HG03571 (cell line): ENCODE measurements at regions not wholly inside any gene's neighbourhood (a gene's known extent, or its start where the extent isn't known, plus 50 kb on each side); places are given as distances from the start of the nearest gene placed in this dataset.

Experiments
- ATAC-seq: cut with Tn5 transposase; IDR thresholded peaks from one replicate; pipeline ENCODE4 v1.9.1; 2021; ENCODE audit not compliant: unreplicated experiment

DNA sequence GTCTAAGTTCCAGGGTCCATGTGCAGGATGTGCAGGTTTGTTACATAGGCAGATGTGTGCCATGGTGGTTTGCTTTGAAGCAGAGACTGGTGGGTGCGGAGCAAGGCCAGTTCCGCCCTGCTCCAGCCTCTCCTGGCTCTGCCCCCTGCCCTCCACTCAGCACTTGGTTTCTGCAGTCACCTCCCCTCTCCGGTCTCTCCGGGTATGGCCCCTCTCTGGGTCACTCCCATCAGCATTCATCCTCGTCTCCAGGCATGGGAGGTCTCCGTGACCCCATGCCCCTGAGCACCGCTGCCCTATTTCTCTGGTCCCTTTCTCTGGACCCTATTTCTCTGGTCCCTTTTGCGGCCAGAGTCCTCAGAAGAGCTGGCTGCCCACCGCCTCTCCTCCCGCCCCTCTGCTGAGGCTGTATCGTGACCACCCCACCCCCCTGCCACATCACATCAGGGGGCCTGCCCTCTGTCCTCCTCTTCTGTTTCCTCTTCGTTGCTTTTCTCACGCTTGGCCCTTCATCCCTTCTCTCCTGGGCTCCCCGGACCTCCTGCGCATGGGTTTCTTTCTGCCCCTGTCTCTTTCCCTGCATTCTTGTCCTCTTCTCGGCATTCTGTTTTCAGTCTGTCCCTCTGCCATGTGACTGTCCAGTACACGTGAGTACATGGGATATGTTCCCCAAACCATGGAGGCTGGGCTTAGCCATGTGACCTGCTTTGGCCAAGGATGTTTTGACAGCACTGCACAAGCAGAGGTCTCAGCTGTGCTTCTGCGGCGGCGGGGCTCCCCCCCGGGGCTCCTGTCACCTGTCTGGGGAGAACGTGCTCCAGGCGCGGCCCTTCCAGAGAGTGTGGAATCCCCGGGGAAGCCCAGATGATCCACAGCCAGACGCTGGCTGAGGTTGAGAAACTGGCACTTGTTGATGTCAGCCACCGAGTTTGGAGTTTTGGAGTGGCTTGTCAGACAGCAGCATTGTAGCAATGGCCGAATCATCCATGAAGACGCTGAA lies 54.4 kb upstream of the C1orf174 start:
- ATAC-seq: no peak

DNA sequence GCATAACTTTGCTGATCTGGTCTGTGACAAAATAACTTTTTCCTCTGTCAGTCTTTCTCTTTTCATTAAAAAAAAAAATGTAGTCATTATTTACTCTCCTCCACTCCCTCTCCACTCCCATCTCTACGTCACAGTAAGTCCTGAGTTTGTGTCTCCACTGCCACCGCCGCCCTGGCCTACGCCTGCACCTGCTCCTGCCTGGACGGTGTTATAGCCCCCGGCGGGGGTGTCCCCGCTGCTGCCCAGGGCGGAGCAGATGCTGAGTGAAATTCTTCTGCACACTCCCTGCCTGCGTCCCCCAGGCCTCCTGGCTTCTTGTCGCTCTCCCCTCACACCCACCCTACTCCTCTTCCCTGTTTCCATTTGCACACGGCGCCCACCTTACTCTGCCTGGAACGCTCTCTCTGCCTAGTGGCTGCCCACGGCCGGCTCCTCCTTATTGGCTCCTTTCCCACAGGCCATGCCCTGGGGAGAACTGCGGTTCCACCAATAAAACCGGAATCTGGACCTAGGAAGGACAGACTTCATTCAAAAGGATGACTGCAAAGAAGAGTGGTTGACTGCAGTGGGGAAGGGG lies 55.2 kb upstream of the C1orf174 start:
- no peak for ATAC-seq

DNA sequence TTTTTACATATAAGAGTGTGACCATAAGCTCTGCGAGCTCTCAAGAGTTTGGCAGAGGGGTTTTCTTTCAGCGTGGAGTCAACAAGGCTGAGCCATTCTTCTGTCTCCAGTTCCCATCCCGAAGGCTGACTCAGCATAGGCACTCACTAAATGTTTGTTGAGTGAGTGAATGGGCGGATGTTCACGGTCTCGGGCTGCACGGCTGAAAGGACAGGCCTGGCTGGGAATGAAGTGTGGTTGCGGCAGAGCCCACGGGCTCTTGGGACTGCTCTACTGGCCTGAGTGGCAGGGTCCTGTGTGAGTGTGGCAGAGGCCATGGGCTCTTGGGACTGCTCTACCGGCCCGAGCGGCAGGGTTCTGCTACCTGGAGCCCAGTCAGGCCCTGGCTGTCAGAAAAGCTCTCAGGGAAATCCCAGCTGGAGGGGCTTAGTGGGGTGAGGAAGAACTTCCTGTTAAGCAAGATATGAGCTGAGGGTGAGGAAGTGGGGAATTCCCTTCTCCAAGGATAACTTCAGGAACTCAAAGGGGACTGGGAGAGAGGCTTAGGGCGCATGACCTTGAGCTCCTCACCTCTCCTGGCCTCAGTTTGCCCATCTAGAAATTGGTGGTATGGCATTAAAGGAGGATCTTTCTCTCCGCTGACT lies 56.6 kb upstream of the C1orf174 start:
- ATAC-seq: no peak

GRCh38 chr1:3959361-3959760 lies 59.3 kb upstream of the C1orf174 start:
- ATAC-seq: no peak

- no peak for ATAC-seq
Observed at GRCh38 chr1:3963554-3963953, 63.5 kb upstream of the C1orf174 start.

DNA sequence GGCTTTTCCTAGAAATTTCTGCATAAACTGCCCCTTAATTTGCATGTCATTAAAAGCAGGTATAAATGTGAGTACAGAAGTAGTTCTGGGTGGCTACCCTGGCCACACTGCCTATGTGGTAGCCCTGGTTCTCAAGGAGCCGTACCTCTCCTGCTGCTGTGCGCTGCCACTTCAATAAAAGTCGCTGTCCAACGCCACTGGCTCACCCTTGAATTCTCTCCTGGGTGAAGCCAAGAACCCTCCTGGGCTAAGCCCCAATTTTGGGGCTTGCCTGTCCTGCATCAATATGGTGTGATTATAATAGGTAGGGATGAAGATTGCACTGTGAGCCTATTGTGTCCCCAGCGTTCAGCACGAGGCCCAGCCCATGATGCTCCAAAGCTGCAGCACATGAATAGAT lies 65.6 kb upstream of the C1orf174 start:
- no peak for ATAC-seq

- no peak for ATAC-seq
Observed at GRCh38 chr1:3968851-3969250, 68.8 kb upstream of the C1orf174 start.

GRCh38 chr1:3971981-3972380 lies 71.9 kb upstream of the C1orf174 start:
- ATAC-seq: no peak

GRCh38 chr1:3975903-3976630 lies 76.0 kb upstream of the C1orf174 start:
- ATAC-seq: no peak

DNA sequence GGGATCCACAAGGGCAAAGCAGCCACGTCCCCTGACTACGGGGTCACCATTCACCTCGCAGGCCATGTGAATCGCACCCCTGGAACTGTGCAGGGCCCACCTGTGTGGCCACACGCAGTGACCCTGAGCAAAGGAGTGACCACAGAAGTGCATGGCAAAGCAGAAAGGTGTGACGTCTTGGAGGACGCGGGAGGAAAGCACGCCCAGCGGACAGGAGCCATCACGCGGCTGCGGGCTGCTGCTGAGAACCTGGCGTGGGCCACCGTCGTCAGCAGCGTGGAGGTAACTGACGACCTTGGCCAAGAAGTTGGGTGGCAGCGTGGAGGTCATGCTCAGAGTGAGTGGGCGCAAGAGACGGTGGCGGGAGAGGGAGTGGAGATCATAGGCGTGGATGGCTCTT lies 76.7 kb upstream of the C1orf174 start:
- no peak for ATAC-seq

GRCh38 chr1:3978196-3978989 lies 78.3 kb upstream of the C1orf174 start:
- ATAC-seq: no peak

- ATAC-seq: no peak
Observed at GRCh38 chr1:3978990-3979325, 78.9 kb upstream of the C1orf174 start.

DNA sequence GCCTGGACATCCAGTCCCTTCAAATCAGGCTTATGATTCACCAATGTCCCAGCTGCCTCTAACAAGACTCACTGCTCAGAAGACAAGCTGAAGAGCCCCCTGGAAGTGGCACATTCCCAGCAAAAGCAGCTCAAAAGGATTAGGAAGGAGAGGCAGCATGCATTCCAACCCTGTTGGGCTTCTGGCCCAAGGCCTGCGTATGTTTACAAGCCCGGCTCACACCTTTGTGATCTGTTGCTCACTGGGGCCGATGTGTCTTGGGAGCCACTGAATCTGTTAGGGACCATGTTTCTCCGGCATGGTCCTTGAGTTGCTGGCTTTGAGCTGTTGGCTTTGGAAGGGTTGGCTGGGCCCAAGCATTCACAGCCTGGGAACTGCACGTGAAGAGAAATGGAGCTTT lies 81.2 kb upstream of the C1orf174 start:
- ATAC-seq: no peak

DNA sequence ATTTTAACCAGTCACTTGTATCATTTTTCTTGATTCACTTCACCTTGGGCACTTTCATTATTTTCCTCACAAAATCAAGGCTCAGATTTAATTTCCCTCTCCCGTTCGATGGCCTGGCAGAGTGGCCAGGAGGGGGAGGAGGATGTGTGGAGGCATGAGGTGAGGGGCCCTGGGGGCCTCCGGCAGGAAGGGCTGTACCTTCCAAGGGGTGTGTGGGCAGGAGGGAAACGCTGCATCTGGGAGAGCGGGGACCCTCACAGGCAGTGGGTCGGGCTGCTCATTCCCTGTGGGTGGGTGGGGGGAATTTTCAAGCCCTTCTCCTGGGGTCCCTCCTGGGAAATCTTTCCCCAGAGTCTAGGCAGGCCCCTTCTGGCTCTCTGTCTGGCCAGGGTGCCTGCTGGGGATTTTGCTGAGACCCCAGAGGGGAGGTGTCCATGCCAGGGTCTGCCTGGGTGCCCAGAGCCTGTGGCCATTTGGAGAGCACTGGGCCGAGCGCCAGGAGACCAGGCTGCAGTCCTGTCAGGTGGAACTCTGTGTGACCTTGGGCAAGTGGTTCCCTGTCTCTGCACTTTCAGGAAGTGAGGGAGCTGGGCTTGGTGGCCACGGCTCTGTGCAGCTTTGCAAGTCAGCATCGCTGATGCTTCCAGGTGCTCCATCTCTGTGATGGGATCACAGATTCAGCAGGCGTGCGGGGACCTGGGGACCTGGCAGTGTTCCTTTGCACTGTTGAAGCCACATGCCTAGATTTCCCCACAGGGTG lies 81.9 kb upstream of the C1orf174 start:
- no peak for ATAC-seq

- ATAC-seq: no peak
Observed at GRCh38 chr1:3983181-3983580, 83.1 kb upstream of the C1orf174 start.

DNA sequence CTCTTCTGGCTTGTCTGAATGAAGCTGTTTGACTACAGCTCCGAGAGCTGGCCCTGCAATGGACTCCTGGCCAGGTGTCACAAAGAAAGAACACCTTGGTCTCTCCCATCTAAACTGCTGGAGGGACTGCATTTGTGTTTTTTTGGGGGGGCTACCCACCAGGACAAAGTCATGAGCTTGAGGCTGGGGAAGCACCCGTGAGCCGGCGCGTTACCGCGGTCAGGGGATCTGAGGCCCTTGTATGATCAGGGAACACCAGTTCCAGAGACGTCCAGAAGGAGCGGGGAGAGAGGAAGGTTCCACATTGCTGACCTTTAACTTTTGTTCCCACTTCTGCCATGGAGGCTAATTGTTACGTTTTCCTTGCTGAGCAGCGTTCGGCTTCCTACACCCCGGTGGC lies 84.5 kb upstream of the C1orf174 start:
- no peak for ATAC-seq

GRCh38 chr1:3986686-3987218 lies 86.7 kb upstream of the C1orf174 start:
- no peak for ATAC-seq

DNA sequence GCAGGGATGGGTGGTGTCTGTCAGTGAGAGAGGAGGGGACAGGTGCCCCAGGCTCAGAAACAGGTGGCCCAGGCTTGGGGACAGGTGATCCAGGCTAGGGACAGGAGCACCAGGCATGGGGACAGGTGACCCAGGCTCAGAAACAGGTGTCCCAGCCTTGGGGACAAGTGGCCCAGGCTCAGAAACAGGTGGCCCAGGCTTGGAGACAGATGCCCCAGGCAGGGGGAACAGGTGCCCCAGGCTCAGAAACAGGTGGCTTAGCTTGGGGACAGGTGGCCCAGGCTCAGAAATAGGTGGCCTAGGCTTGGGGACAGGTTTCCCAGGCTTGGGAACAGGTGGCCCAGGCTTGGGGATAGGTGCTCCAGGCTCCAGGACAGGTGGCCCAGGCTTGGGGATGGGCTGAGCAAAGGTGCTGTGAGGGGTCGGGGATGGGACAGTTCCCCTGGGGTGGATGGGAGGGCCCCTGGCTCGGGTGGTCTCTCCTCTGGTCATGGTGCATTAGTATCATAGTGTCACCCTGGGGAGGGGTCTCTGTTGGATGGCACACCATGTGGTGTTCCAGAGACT lies 87.7 kb upstream of the C1orf174 start:
- no peak for ATAC-seq

- no peak for ATAC-seq
Observed at GRCh38 chr1:3988431-3988830, 88.4 kb upstream of the C1orf174 start.
